ENCODE measurements at regions not wholly inside any gene's neighbourhood (a gene's known extent, or its start where the extent isn't known, plus 50 kb on each side); places are given as distances from the start of the nearest gene placed in this dataset.

- TF ChIP-seq, protein P1, sequence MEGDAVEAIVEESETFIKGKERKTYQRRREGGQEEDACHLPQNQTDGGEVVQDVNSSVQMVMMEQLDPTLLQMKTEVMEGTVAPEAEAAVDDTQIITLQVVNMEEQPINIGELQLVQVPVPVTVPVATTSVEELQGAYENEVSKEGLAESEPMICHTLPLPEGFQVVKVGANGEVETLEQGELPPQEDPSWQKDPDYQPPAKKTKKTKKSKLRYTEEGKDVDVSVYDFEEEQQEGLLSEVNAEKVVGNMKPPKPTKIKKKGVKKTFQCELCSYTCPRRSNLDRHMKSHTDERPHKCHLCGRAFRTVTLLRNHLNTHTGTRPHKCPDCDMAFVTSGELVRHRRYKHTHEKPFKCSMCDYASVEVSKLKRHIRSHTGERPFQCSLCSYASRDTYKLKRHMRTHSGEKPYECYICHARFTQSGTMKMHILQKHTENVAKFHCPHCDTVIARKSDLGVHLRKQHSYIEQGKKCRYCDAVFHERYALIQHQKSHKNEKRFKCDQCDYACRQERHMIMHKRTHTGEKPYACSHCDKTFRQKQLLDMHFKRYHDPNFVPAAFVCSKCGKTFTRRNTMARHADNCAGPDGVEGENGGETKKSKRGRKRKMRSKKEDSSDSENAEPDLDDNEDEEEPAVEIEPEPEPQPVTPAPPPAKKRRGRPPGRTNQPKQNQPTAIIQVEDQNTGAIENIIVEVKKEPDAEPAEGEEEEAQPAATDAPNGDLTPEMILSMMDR (IDR thresholded peaks at IDR 0.05; ENCODE audit: extremely low read depth, insufficient read depth, missing control alignments), result no peak
- no peak for DNase-seq (ENCODE audit: low spot score)
- in situ Hi-C loops (cut with MboI; ENCODE audit: low pct_unique_long_range_greater_than_20kb, low sequenced_read_pairs, unreplicated experiment), result no loop called here
Observed at GRCh38 chr1:3988431-3988830, 88.4 kb upstream of the C1orf174 start.

DNA sequence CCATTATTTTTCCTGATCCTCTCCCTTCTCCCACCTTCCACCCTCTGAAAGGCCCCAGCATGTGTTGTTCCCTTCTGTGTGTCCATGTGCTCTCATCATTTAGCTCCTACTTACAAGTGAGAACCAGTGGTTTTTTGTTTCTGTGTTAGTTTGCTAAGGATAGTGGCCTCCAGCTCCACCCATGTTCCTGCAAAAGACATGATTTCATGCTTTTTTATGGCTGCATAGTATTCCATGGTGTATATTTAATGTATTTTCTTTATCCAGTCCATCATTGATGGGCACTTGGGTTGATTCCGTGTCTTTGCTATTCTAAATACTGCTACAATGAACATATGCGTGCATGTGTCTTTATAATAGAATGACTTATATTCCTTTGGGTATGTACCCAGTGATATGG lies 89.4 kb upstream of the C1orf174 start:
- in situ Hi-C loops (cut with MboI; ENCODE audit: low pct_unique_long_range_greater_than_20kb, low sequenced_read_pairs, unreplicated experiment), result no loop called here
- TF ChIP-seq, protein P1 (IDR thresholded peaks at IDR 0.05; ENCODE audit: extremely low read depth, insufficient read depth, missing control alignments), result no peak
- no peak for DNase-seq (ENCODE audit: low spot score)

DNA sequence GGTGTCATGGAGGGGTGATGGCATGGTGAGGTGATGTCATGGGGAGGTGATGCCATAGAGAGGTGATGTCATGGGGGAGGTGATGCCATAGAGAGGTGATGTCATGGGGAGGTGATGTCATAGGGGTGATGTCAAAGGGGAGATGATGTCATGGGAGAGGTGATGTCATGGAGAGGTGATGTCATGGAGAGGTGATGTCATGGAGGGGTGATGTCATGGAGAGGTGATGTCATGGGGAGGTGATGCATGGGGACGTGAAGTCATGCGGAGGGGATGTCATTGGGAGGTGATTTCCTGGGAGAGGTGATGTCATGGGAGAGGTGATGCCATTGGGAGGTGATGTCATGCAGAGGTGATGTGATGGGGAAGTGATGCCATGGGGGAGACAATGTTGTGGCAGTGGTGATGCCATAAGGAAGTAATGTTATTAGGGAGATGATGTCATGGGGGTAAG lies 92.1 kb upstream of the C1orf174 start:
- no peak for DNase-seq (ENCODE audit: low spot score)
- TF ChIP-seq, protein P1 (IDR thresholded peaks at IDR 0.05; ENCODE audit: extremely low read depth, insufficient read depth, missing control alignments), result no peak
- in situ Hi-C loops (cut with MboI; ENCODE audit: low pct_unique_long_range_greater_than_20kb, low sequenced_read_pairs, unreplicated experiment), result no loop called here

DNA sequence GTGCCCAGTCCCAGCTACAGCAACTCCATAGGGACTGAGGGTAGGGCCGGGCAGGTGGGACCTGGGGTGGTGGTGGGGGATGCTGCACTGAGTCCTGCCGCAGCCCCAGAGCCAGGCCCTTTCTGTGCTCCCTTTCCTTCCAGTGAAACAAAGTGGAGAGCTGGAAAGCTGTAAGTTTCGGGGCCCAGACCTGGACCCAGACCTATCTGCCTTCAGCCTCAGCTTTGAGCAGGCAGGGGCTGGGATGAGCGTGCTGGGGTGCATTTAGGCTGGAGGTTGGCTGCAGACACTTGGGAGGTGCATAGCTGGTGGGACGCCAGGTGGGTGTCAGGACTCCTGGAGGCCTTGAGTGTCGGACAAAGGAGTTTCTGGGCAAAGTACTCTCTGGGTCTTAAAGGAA lies 92.7 kb upstream of the C1orf174 start:
- no peak for DNase-seq (ENCODE audit: low spot score)
- TF ChIP-seq, protein P1 (IDR thresholded peaks at IDR 0.05; ENCODE audit: extremely low read depth, insufficient read depth, missing control alignments), result no peak
- in situ Hi-C loops (cut with MboI; ENCODE audit: low pct_unique_long_range_greater_than_20kb, low sequenced_read_pairs, unreplicated experiment), result no loop called here

DNA sequence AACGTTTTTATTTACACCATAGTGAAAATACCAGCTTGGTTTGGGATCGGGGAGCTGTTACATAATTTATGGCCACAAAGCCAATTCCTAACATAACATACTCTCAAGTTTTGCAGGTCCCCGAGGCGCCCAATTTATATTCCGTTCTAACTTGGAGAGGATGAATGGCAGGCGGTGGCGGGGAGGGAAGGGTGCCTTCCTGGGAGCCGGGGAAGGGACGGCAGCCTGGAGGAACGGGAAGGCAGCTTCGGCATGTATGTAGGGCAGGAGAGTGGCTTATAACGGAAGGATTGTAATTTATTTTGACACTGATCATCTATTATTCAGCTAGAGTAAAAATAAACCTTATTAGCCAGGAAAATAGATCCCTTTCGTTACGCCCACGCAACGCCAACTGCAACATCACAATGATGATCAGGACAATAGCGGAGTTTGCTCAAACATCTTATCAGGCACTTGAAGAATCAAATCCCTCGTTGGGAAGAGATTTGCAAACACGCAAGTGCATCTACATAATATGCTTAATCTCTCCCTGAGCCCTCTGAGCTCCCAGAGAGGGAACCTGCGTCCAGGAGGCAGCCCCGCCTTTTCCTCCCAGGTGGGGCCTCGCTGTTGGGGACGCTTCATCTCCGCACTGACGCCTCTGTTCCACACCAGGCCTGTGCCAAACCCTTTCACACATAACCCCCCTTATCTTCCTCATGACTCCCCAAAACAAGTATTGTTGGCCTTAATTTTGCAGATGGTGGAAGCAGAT lies 93.7 kb upstream of the C1orf174 start:
- in situ Hi-C loops (cut with MboI; ENCODE audit: low pct_unique_long_range_greater_than_20kb, low sequenced_read_pairs, unreplicated experiment), result no loop called here

DNA sequence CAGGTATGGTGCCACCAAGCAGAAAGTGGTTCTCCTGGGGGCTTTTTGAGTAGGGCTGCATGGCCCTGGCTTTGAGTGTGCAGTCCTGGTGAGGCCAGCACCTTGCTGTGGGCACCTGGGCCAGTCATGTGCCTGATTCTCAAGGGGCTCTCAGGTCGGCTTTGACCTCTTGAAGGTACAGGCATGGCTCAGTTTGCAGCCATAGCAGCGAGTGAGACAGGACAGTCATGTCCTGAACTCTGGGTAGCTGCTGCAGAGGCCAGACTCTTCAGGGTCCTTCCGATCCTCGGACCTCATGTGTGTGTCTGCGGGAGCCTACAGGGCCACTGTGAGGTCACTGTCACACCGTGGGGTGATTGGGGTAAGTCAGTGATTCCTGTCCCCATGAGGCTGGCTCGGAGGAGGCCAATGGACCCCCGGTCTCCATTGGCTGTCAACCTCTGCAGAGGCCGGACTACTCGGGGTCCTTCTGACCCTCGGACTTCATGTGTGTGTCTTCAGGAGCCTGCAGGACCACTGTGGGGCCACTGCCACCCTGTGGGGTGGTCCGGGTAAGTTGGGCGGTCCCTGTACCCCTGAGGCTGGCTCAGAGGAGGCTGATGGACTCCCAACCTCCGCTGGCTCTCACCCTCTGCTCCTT lies 95.2 kb upstream of the C1orf174 start:
- in situ Hi-C loops (cut with MboI; ENCODE audit: low pct_unique_long_range_greater_than_20kb, low sequenced_read_pairs, unreplicated experiment), result no loop called here
- no peak for DNase-seq (ENCODE audit: low spot score)
- TF ChIP-seq, protein P1 (IDR thresholded peaks at IDR 0.05; ENCODE audit: extremely low read depth, insufficient read depth, missing control alignments), result no peak

More for the DNA sequence above, 93.7 kb upstream of the C1orf174 start:
- TF ChIP-seq, protein P1 (IDR thresholded peaks at IDR 0.05; ENCODE audit: extremely low read depth, insufficient read depth, missing control alignments), result no peak
- no peak for DNase-seq (ENCODE audit: low spot score)
